NCI-H1930 (cell line): ENCODE measurements at regions not wholly inside any gene's neighbourhood (a gene's known extent, or its start where the extent isn't known, plus 50 kb on each side); places are given as distances from the start of the nearest gene placed in this dataset.
A peak's percentile ranks its signal among the peaks of the same experiment; 100 is the strongest.
"Not testable (repeated sequence)": the region's sequence is repeated elsewhere in the genome, so short reads cannot be mapped to it uniquely, and the experiment has no call there.

Experiments used
- DNase-seq, 2 experiments: peaks; one replicate each; lab custom pipeline; 2025; lab: John Stamatoyannopoulos, UW

- not testable (repeated sequence) for DNase-seq
Measured at GRCh38 chr21:8757399-8758093, 1763.8 kb upstream of the TPTE start.

DNA sequence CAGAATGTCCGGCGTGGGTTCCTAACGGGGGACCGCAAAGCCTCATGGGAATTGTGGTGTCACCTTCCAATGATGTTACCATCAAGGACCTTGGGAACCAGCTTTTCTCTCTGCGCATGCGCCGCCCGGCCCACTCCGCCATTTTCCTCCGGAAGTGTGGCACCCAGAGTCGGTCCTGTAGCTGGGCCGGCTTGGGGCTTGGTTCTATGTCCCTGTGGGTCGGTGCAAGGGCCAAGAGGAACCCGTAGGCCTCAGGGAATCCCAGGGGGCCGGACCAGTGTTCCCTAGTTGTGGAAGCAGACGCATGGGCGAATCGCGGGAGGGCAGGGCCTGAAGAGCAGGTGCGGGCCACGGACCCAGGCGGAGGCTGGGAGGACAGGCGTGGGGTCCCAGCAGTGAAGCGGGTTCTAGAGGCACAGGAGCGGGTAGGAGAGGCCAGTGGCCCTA, 1762.4 kb upstream of the TPTE start:
- DNase-seq = peak; percentile 60 to 78

DNA sequence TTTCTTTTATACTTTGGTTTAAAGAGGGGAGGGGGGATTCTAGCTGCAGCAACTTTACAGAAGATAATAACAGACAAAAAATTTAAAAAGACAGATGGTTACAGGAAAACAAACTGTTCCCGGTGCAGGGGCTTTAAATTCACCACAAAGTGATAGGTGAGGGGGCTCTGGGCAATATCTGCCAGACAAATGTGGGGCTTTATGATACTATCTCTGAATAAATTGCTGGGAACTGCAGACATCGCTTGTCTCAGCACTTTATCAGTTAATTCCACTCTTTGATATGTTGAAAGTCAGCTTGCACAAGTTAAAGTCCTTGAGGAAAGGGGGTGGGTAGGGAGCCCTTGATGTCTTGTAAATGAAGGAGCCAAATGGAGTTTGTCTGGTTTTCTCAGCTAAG, 1759.1 kb upstream of the TPTE start:
- not testable (repeated sequence) for DNase-seq

DNA sequence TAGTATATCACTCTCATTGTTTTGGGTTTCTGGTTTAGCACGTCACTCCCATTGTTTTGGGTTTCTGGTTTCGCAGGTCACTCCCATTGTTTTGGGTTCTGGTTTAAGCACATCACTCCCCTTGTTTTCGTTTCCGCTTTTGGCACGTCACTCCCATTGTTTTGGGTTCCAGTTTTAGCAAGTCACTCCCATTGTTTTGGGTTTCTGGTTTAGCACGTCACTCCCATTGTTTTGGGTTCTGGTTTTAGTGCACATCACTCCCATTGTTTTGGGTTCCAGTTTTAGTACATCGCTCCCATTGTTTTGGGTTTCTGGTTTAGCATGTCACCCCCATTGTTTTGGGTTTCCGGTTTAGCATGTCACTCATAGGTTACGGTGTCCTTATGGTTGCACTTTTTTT, 1757.0 kb upstream of the TPTE start:
- not testable (repeated sequence) for DNase-seq

DNA sequence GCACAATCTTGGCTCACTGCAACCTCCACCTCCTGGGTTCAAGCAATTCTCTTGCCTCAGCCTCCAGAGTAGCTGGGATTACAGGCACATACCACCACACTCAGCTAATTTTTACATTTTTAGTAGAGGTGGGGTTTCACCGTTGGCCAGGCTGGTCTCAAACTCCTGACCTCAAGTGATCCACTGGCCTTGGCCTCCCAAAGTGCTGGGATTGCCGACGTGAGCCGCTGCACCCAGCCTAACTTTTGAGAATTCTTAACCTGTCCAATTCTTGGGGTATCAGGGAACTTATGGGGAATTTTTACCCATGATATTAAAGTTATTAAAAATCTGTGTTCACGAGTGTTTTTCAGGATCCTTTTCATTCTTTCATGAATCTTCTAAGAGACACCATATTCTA, 1755.2 kb upstream of the TPTE start:
- not testable (repeated sequence) for DNase-seq

- DNase-seq = not testable (repeated sequence)
Measured at GRCh38 chr21:8772910-8773514, 1748.4 kb upstream of the TPTE start.

GRCh38 chr21:8775591-8776215, 1745.7 kb upstream of the TPTE start:
- DNase-seq = not testable (repeated sequence)

DNA sequence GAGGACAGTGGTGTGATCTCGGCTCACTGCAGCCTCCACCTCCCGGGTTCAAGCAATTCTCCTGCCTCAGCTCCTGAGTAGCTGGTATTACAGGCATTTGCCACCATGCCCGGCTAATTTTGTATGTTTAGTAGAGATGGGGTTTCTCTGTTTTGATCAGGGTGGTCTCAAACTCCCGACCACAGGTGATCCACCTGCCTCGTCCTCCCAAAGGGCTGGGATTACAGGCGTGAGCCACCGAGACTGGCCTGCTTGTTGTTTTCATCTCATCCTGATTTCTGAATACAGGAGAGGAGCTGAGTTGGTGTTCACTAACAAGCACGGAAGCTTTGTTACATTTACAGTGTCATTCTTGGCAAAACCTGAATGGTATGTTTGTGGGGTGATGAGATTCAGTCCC, 1744.1 kb upstream of the TPTE start:
- not testable (repeated sequence) for DNase-seq

- DNase-seq = not testable (repeated sequence)
Measured at GRCh38 chr21:8778323-8779085, 1742.9 kb upstream of the TPTE start.

DNA sequence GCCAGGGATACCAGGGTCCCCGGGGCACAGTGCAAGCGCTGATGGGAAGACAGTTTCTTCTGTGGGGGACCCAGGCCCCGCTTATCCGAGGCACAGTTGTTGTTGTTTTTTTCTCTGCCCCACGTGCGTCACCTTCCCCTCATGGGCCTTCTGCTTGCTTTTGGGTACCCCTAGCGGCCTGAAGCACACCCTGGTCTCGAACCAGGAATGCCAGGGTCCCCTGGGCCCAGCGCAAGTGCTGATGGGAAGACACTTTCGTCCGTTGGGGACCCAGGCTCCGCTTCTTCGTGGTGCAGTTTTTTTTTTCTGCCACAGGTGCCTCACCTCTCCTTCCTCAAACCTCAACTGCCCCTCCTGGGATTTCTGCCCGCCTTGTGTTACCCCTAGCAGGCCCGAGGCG, 1708.5 kb upstream of the TPTE start:
- DNase-seq = not testable (repeated sequence)

DNA sequence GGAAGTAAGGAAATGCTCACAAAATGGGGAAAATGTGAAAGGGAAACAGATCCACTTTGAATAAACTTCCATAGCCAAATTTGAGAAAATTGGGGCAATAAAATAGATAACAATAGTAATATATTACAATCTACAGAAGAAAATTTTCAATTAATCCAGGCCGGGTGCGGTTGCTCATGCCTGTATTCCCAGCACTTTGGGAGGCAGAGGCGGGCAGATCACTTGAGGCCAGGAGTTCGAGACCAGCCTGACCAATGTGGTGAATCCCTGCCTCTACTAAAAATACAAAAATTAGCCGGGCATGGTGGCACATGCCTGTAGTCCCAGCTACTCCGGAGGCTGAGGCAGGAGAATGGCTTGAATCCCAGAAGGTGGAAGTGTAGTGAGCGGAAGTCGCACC, 1687.1 kb upstream of the TPTE start:
- not testable (repeated sequence) for DNase-seq
